ENCODE measurements at regions not wholly inside any gene's neighbourhood (a gene's known extent, or its start where the extent isn't known, plus 50 kb on each side); places are given as distances from the start of the nearest gene placed in this dataset.

DNA sequence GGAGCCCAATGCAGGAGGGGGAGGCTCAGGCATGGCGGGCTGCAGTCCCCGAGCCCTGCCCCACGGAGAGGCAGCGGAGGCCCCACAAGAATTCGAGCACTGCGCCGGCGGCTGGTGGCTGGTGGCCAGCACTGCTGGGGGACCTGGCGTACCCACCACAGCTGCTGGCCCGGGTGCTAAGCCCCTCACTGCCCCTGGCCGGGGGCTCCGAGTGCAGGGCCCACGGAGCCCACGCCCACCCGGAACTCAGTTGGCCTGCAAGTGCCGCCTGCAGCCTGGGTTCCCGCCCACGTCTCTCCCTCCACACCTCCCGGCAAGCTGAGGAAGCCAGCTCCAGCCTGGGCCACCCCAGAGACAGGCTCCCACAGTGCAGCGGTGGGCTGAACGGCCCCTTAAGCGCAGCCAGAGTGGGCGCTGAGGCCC, 780.3 kb downstream of the DTWD2 start:
- H3K4me3 ChIP-seq (ENCODE audit: low read length), result no peak overlapping the region
- peaks cover 3% of the 10 kb centered on the region for H3K4me1 ChIP-seq (ENCODE audit: control insufficient read depth, low read depth, low read length)
- H3K9ac ChIP-seq (ENCODE audit: low read length), result no peak overlapping the region
- H3K9me3 ChIP-seq (ENCODE audit: control insufficient read depth, low read depth, low read length), result peaks cover 8% of the 10 kb centered on the region
- H3K27me3 ChIP-seq (ENCODE audit: control insufficient read depth, insufficient read depth, low read length), result no peaks in the 10 kb centered on the region
- H3K27ac ChIP-seq (ENCODE audit: low read length), result no peak overlapping the region
- H3K36me3 ChIP-seq (ENCODE audit: control insufficient read depth, low read depth, low read length), result no peaks in the 10 kb centered on the region

DNA sequence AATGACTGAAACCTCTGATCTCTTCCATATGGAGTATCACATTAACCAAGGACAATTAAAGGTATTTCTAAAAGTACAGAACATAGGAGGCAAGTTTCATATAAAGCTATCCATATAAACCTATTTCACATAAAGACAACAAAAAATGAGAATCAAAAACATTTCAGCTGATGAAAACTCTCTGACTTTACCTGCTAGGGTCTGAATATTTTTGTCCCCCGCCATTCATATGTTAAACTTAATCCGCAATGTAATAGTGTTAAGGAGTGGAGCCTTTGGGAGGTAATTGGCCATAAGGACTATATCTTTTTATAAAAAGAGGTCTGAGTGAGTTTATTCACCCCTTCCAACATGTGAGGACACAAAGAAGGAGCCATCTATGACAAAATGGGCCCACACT, 788.5 kb downstream of the DTWD2 start:
- Histone ChIP-seq H3K36me3 (ENCODE audit: control insufficient read depth, low read depth, low read length) (no peaks in the 10 kb centered on the region), H3K9me3 (ENCODE audit: control insufficient read depth, low read depth, low read length) (no peaks in the 10 kb centered on the region), H3K4me3 (ENCODE audit: low read length) (no peak overlapping the region)

DNA sequence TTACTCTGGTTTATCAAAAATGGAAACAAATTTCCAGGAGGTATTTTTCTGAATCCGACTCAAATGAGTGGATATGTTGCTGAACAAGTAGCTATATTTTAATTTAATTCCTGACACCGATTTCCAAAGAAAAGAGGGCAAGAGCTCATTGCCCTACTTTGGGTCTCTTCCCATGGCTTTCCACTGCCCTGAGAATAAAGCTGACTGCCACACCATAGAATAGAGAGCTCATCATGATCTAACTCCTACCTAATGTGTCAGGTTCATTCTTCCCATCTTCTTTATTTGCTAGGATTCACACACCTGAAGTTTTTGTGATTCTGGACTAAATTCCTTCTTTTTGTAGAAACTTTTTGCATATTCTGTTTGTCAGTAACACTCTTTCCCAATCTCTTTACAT, 792.1 kb downstream of the DTWD2 start:
- Histone ChIP-seq H3K9me3 (ENCODE audit: control insufficient read depth, low read depth, low read length) (no peaks in the 10 kb centered on the region), H3K36me3 (ENCODE audit: control insufficient read depth, low read depth, low read length) (no peaks in the 10 kb centered on the region), H3K27me3 (ENCODE audit: control insufficient read depth, insufficient read depth, low read length) (no peaks in the 10 kb centered on the region), H3K9ac (ENCODE audit: low read length) (no peak overlapping the region), H3K4me1 (ENCODE audit: control insufficient read depth, low read depth, low read length) (peaks cover 21% of the 10 kb centered on the region), H3K27ac (ENCODE audit: low read length) (no peak overlapping the region), H3K4me3 (ENCODE audit: low read length) (no peak overlapping the region)

More for the DNA sequence above, 788.5 kb downstream of the DTWD2 start:
- peaks cover 21% of the 10 kb centered on the region for H3K4me1 ChIP-seq (ENCODE audit: control insufficient read depth, low read depth, low read length)
- H3K27me3 ChIP-seq (ENCODE audit: control insufficient read depth, insufficient read depth, low read length), result no peaks in the 10 kb centered on the region
- H3K9ac ChIP-seq (ENCODE audit: low read length), result no peak overlapping the region
- no peak overlapping the region for H3K27ac ChIP-seq (ENCODE audit: low read length)

DNA sequence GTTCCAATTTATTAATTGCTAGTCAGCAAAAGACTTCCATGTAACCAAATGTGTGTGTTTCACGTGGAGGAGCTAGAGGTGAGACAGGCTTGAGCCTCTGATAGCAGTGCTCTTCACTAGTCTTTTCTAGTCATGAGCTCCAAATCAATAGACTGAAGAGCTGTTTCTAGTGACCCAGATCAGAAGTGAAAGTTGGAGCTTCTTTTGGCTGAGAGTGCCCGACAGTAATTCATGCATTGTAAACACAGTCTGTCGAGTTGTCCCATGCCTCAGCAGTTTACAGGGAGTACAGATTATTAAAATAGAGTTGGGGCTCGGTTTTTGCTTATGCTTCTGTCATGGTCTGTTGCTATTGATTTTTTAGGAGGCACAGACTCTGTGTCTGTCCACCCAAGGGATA, 793.1 kb downstream of the DTWD2 start:
- H3K4me1 ChIP-seq (ENCODE audit: control insufficient read depth, low read depth, low read length), result peaks cover 21% of the 10 kb centered on the region

DNA sequence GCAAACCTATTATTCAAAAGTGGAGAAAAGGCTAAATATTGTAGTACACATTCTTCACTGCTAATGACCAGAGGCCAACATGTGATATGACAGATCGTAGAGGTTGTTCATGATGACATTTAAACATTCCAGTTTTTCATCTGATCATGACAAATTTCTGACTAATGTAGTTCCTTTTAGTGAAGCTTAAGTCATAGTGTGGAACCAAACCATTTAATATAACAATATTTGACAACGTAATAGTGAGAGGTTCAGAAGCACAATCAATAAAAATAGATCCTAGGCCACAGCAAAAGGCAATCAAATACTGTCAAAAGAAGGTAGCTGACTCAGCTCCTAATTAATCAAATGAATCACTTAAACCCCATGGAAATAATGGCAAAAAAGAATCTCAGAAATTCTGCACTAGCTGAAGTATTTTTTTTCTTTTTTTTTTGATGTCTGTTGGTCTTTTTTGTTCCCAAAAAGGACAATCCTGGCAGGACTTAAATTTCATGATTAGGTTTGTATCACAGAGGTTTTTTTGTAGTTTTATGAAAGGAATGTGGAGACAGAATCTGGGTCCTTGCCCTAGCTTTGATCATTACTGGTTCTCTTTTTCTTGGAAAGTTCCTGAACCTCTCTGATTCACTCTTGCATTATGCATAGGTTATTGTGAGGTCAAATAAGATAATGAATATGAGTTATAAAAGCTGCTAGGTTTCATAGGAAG, 795.0 kb downstream of the DTWD2 start:
- Histone ChIP-seq H3K27ac (ENCODE audit: low read length) (no peak overlapping the region), H3K4me1 (ENCODE audit: control insufficient read depth, low read depth, low read length) (peaks cover 11% of the 10 kb centered on the region), H3K9me3 (ENCODE audit: control insufficient read depth, low read depth, low read length) (no peaks in the 10 kb centered on the region), H3K36me3 (ENCODE audit: control insufficient read depth, low read depth, low read length) (no peaks in the 10 kb centered on the region), H3K4me3 (ENCODE audit: low read length) (no peak overlapping the region), H3K9ac (ENCODE audit: low read length) (no peak overlapping the region), H3K27me3 (ENCODE audit: control insufficient read depth, insufficient read depth, low read length) (no peaks in the 10 kb centered on the region)

More for the DNA sequence above, 793.1 kb downstream of the DTWD2 start:
- no peaks in the 10 kb centered on the region for H3K9me3 ChIP-seq (ENCODE audit: control insufficient read depth, low read depth, low read length)
- H3K9ac ChIP-seq (ENCODE audit: low read length), result no peak overlapping the region
- H3K4me3 ChIP-seq (ENCODE audit: low read length), result no peak overlapping the region
- no peaks in the 10 kb centered on the region for H3K36me3 ChIP-seq (ENCODE audit: control insufficient read depth, low read depth, low read length)
- H3K27me3 ChIP-seq (ENCODE audit: control insufficient read depth, insufficient read depth, low read length), result no peaks in the 10 kb centered on the region
- H3K27ac ChIP-seq (ENCODE audit: low read length), result no peak overlapping the region

DNA sequence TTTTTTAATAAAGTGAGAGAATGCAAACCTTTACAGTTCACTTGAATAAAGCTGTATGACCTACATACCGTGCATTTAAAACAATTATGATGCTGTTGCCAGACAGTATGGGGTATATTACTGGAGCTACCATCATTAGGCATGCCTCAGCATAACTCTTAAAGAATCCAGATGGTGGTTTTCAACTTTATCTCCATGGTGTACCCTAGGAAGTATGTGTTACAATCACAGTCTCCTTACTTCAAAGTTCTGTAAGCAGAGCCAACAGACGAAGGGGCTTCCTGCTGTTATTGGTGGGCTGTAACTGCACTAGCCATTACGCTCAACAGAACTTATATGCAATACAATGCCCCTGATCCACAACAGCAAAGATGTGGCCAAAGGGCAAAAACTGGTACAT, 803.3 kb downstream of the DTWD2 start:
- Histone ChIP-seq H3K4me3 (ENCODE audit: low read length) (no peak overlapping the region), H3K27ac (ENCODE audit: low read length) (no peak overlapping the region)

DNA sequence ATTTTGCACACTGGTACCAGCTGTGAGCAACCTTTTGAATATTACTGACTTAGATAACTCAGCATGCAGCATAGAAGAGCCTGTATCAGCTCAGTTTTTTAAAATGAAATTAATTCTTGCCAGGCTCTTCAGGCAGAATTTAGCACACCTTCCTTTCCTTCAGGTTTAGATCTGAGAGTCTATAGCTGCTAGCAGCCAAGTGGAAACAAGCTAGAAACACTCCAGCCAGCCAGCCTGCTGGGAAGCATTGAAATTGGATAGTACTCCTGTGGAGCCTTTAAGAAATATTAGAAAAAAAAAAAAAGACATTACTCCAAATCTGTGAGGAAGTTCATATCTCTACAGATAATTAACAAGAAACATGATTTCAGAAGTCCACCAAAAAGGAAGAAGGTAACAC, 812.2 kb downstream of the DTWD2 start:
- Histone ChIP-seq H3K9me3 (ENCODE audit: control insufficient read depth, low read depth, low read length) (no peaks in the 10 kb centered on the region), H3K36me3 (ENCODE audit: control insufficient read depth, low read depth, low read length) (no peaks in the 10 kb centered on the region), H3K9ac (ENCODE audit: low read length) (no peak overlapping the region), H3K27ac (ENCODE audit: low read length) (no peak overlapping the region), H3K4me1 (ENCODE audit: control insufficient read depth, low read depth, low read length) (peaks cover 2% of the 10 kb centered on the region), H3K27me3 (ENCODE audit: control insufficient read depth, insufficient read depth, low read length) (no peaks in the 10 kb centered on the region), H3K4me3 (ENCODE audit: low read length) (no peak overlapping the region)

More for the DNA sequence above, 803.3 kb downstream of the DTWD2 start:
- Histone ChIP-seq H3K9ac (ENCODE audit: low read length) (no peak overlapping the region), H3K36me3 (ENCODE audit: control insufficient read depth, low read depth, low read length) (no peaks in the 10 kb centered on the region), H3K27me3 (ENCODE audit: control insufficient read depth, insufficient read depth, low read length) (no peaks in the 10 kb centered on the region), H3K4me1 (ENCODE audit: control insufficient read depth, low read depth, low read length) (no peaks in the 10 kb centered on the region), H3K9me3 (ENCODE audit: control insufficient read depth, low read depth, low read length) (no peaks in the 10 kb centered on the region)

DNA sequence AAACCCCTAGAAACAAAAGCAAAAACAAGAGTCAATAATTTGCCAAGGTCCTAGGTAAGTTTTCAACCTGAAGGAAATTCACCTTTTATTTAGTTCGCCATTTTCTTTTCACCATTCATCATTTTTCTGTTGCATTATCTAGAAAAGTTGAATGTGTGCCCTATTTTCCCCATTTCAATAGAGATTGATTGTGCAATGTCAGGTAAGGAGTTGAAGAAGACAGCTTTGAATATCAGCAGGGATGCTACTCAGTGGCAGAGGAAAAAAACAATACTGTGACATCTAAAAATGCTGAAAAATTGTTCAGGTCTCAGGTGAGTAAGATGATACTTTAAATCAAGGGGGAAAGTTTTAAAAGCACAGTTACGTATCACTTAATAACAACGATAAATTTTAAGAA, 813.7 kb downstream of the DTWD2 start:
- H3K9ac ChIP-seq (ENCODE audit: low read length), result no peak overlapping the region
- peaks cover 2% of the 10 kb centered on the region for H3K4me1 ChIP-seq (ENCODE audit: control insufficient read depth, low read depth, low read length)
- no peaks in the 10 kb centered on the region for H3K36me3 ChIP-seq (ENCODE audit: control insufficient read depth, low read depth, low read length)
- H3K4me3 ChIP-seq (ENCODE audit: low read length), result no peak overlapping the region
- H3K27me3 ChIP-seq (ENCODE audit: control insufficient read depth, insufficient read depth, low read length), result no peaks in the 10 kb centered on the region
- no peaks in the 10 kb centered on the region for H3K9me3 ChIP-seq (ENCODE audit: control insufficient read depth, low read depth, low read length)
- no peak overlapping the region for H3K27ac ChIP-seq (ENCODE audit: low read length)

DNA sequence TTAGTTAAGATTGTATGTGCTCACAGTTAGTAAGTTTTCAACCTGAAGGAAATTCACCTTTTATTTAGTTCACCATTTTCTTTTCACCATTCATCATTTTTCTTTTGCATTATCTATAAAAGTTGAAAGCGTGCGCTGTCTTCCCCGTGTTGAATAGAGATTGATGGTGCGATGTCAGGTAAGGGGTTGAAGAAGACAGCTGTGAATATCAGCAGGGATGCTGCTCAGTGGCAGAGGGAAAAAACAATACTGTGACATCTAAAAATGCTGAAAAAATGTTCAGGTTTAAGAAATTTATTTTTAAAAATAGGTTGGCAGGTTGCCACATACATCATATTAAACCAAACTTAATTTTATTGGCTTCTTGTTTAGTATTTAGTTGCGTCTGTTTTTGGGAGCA, 815.0 kb downstream of the DTWD2 start:
- H3K9ac ChIP-seq (ENCODE audit: low read length), result no peak overlapping the region
- H3K27ac ChIP-seq (ENCODE audit: low read length), result no peak overlapping the region
- H3K9me3 ChIP-seq (ENCODE audit: control insufficient read depth, low read depth, low read length), result no peaks in the 10 kb centered on the region

DNA sequence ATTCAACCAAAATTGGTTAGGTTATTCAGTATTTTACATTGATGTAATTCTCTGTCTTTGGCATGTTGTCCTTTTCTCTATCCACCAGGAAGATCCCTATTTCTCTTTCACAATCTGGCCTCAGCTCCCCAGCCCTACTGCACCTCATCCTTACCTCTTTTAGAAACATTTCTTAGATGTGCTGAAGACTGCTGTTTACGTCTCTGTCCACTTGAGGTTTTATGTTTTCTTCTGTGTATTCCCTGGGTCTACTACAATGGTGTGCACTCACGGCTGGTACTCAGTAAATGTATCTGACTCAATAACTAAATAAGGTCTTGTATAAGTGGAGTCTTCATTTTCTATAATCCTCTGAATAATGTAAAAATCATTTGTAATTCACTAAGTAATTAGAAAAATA, 822.7 kb downstream of the DTWD2 start:
- Histone ChIP-seq H3K9me3 (ENCODE audit: control insufficient read depth, low read depth, low read length) (no peaks in the 10 kb centered on the region), H3K9ac (ENCODE audit: low read length) (no peak overlapping the region), H3K27ac (ENCODE audit: low read length) (no peak overlapping the region), H3K4me1 (ENCODE audit: control insufficient read depth, low read depth, low read length) (no peaks in the 10 kb centered on the region), H3K36me3 (ENCODE audit: control insufficient read depth, low read depth, low read length) (no peaks in the 10 kb centered on the region), H3K27me3 (ENCODE audit: control insufficient read depth, insufficient read depth, low read length) (no peaks in the 10 kb centered on the region), H3K4me3 (ENCODE audit: low read length) (no peak overlapping the region)

More for the DNA sequence above, 815.0 kb downstream of the DTWD2 start:
- Histone ChIP-seq H3K27me3 (ENCODE audit: control insufficient read depth, insufficient read depth, low read length) (no peaks in the 10 kb centered on the region), H3K4me1 (ENCODE audit: control insufficient read depth, low read depth, low read length) (peaks cover 2% of the 10 kb centered on the region), H3K4me3 (ENCODE audit: low read length) (no peak overlapping the region), H3K36me3 (ENCODE audit: control insufficient read depth, low read depth, low read length) (no peaks in the 10 kb centered on the region)

DNA sequence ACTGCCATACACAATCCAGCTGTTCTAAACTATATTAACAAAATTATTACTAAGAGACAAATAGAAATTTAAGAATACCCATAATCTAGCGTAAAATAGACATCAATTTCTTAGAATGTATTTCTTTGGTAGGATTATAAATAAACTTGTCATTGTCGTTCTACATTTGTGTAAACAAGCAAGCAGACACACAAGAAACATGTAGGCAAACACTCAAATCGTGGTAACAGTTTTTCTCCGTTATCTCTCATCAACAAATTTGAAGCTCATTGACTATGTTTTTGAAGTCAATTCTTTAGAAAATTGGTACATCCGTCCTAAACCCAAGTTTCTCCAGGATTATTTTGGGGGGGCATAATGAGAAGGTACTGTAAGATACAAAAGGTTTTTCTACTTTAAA, 832.2 kb downstream of the DTWD2 start:
- no peak overlapping the region for H3K9ac ChIP-seq (ENCODE audit: low read length)
- peaks cover 3% of the 10 kb centered on the region for H3K4me1 ChIP-seq (ENCODE audit: control insufficient read depth, low read depth, low read length)
- H3K27me3 ChIP-seq (ENCODE audit: control insufficient read depth, insufficient read depth, low read length), result no peaks in the 10 kb centered on the region

DNA sequence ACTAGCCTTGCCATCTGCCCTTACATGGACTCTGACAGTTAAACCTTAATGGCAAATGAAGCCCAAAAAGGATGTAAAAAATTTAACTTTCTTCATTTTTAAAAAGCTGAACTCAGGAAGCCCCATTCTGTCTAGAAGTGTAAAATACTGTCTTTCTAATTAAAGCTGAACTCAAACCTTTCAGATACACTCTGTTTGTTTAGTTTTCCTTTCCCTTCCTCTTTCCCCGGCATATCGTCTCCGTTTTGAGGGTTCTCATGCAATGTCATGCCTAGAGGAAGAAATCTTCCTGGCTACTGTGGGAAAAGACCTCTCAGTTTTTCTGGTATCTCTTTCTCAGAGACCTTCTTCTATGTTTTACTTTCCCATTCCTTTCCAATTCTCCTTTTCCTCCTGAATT, 841.5 kb downstream of the DTWD2 start:
- Histone ChIP-seq H3K27me3 (ENCODE audit: control insufficient read depth, insufficient read depth, low read length) (no peaks in the 10 kb centered on the region), H3K4me3 (ENCODE audit: low read length) (no peak overlapping the region), H3K27ac (ENCODE audit: low read length) (no peak overlapping the region), H3K9ac (ENCODE audit: low read length) (no peak overlapping the region), H3K36me3 (ENCODE audit: control insufficient read depth, low read depth, low read length) (no peaks in the 10 kb centered on the region), H3K9me3 (ENCODE audit: control insufficient read depth, low read depth, low read length) (no peaks in the 10 kb centered on the region), H3K4me1 (ENCODE audit: control insufficient read depth, low read depth, low read length) (no peaks in the 10 kb centered on the region)

More for the DNA sequence above, 832.2 kb downstream of the DTWD2 start:
- H3K27ac ChIP-seq (ENCODE audit: low read length), result no peak overlapping the region
- no peaks in the 10 kb centered on the region for H3K9me3 ChIP-seq (ENCODE audit: control insufficient read depth, low read depth, low read length)
- no peak overlapping the region for H3K4me3 ChIP-seq (ENCODE audit: low read length)
- H3K36me3 ChIP-seq (ENCODE audit: control insufficient read depth, low read depth, low read length), result no peaks in the 10 kb centered on the region
